ENCODE measurements at regions not wholly inside any gene's neighbourhood (a gene's known extent, or its start where the extent isn't known, plus 50 kb on each side); places are given as distances from the start of the nearest gene placed in this dataset.

- TF ChIP-seq CTCF (IDR thresholded peaks at IDR 0.05) = no peak
- TF ChIP-seq POLR2A (IDR thresholded peaks at IDR 0.05) = no peak
Measured at GRCh38 chr2:2577407-2577831, 246.3 kb upstream of the MYT1L start.

Measured in right lobe of liver (tissue), 4 donors.